DMS 273 (cell line): ENCODE measurements at regions not wholly inside any gene's neighbourhood (a gene's known extent, or its start where the extent isn't known, plus 50 kb on each side); places are given as distances from the start of the nearest gene placed in this dataset.
"Not testable (repeated sequence)": the region's sequence is repeated elsewhere in the genome, so short reads cannot be mapped to it uniquely, and the experiment has no call there.

Source experiments
- DNase-seq: peaks from one replicate; lab custom pipeline; 2025; ENCODE audit not compliant: unreplicated experiment; lab: John Stamatoyannopoulos, UW

- DNase-seq: no peak
Observed at GRCh38 chr10:87603196-87603595, 56.5 kb upstream of the PAPSS2 start.

- DNase-seq: no peak
Observed at GRCh38 chr10:87603769-87604168, 55.9 kb upstream of the PAPSS2 start.

- DNase-seq: no peak
Observed at GRCh38 chr10:87605628-87606251, 53.9 kb upstream of the PAPSS2 start.

- DNase-seq: peak; percentile 25
Observed at GRCh38 chr10:87608756-87609155, 50.9 kb upstream of the PAPSS2 start.

- DNase-seq: not testable (repeated sequence)
Observed at GRCh38 chr10:87609563-87609962, 50.1 kb upstream of the PAPSS2 start.
